ENCODE measurements at regions not wholly inside any gene's neighbourhood (a gene's known extent, or its start where the extent isn't known, plus 50 kb on each side); places are given as distances from the start of the nearest gene placed in this dataset.

DNA sequence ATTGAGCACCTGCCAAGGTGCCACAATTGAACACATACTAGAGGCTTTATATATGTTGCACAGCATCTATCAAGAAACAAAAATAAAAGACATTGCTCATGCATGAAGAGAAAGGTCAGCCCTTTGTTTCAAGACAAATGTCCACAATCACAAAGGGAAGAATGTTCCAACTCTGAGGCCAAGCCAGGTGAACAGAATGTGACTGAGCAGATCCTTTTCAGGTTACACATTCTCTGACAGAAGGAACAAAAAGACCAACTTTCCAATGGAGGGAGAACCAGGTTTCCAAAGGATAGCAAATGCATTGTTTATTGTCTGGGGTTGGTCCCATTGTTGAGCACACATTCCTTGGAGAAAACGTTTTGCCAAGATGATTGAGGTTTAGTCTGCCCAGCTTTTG is 50.2 kb upstream of the FAM174B start:
- TF ChIP-seq, protein P1, sequence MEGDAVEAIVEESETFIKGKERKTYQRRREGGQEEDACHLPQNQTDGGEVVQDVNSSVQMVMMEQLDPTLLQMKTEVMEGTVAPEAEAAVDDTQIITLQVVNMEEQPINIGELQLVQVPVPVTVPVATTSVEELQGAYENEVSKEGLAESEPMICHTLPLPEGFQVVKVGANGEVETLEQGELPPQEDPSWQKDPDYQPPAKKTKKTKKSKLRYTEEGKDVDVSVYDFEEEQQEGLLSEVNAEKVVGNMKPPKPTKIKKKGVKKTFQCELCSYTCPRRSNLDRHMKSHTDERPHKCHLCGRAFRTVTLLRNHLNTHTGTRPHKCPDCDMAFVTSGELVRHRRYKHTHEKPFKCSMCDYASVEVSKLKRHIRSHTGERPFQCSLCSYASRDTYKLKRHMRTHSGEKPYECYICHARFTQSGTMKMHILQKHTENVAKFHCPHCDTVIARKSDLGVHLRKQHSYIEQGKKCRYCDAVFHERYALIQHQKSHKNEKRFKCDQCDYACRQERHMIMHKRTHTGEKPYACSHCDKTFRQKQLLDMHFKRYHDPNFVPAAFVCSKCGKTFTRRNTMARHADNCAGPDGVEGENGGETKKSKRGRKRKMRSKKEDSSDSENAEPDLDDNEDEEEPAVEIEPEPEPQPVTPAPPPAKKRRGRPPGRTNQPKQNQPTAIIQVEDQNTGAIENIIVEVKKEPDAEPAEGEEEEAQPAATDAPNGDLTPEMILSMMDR (conservative IDR thresholded peaks at IDR 0.05; ENCODE audit: low read depth, low read length) = no peak
- no peak overlapping the region for H3K4me3 ChIP-seq (ENCODE audit: low read length)
- DNase-seq (ENCODE audit: low read depth) = no peak

DNA sequence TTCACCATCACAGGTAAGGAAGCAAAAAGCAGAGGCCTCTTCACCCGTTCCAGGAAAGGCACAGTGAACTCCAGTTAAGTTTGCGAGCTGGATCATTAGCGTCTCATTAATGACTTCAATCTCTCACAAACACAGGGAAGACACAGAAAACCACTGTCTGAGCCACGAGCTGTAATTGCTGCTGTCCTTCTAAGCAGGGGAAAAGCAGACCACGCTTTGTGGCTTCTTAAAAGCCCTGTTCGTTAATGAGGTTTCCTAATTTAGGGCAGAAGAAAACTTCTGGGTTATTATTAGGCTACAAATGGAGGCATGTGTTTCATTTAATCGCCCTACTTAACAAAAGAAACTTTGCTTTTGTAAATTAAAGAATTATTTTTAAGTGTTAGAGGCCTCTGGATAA is 50.6 kb upstream of the FAM174B start:
- no peak overlapping the region for H3K4me3 ChIP-seq (ENCODE audit: low read length)
- no peak for DNase-seq (ENCODE audit: low read depth)
- TF ChIP-seq, protein P1 (conservative IDR thresholded peaks at IDR 0.05; ENCODE audit: low read depth, low read length) = no peak

DNA sequence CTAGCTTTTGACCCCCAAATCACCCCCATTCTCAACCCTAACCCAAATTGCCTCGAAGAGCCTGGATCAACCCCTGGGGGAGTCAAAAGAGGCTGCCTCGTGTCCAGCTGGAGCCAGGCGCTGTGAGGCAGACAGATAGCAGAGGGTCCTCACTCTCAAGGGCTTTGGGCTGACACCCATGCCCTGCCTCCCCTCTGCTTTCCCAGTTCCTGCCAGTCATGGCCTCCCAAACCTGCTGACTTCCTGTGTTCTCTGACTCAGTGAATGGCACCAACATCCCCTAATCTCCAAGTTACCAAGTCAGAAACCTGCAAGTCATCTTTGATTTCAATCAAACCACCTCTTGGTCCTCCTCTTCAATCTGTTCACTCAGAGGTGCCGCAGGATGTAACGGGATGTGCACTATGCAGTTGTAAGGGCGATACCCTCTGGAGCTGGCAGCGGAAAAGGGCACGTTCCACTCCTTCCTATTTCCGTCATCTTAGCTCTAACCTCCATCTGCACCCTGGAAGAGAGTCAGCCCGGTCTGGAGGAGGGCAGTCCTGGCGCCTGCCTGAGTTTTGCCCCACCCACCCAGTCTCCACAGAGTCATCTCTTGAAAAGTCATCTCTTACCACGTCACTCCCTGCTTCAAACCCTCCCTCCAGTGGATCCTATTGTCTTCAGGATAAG is 52.4 kb upstream of the FAM174B start:
- no peak overlapping the region for H3K4me3 ChIP-seq (ENCODE audit: low read length)
- TF ChIP-seq, protein P1 (conservative IDR thresholded peaks at IDR 0.05; ENCODE audit: low read depth, low read length) = no peak
- no peak for DNase-seq (ENCODE audit: low read depth)

DNA sequence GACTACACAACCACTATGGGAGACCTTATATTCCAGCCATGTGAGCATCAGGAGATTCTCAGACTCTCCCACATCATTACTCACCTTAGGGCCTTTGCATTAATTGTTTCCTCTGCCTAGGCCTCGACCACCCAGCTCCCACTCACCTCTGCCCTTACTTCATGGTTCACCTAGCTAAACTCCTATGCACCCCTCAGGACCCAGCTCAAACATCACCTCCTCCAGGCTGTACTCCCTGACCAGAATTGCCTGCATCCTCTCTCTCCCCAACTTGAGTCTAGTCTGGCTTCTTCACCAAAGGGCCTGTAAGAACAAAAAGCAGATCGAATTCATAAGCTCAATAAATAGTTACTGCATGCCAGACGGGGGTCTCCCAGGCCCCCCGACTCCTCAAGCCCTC is 53.1 kb upstream of the FAM174B start:
- H3K4me3 ChIP-seq (ENCODE audit: low read length) = no peak overlapping the region
- no peak for DNase-seq (ENCODE audit: low read depth)
- TF ChIP-seq, protein P1 (conservative IDR thresholded peaks at IDR 0.05; ENCODE audit: low read depth, low read length) = no peak

DNA sequence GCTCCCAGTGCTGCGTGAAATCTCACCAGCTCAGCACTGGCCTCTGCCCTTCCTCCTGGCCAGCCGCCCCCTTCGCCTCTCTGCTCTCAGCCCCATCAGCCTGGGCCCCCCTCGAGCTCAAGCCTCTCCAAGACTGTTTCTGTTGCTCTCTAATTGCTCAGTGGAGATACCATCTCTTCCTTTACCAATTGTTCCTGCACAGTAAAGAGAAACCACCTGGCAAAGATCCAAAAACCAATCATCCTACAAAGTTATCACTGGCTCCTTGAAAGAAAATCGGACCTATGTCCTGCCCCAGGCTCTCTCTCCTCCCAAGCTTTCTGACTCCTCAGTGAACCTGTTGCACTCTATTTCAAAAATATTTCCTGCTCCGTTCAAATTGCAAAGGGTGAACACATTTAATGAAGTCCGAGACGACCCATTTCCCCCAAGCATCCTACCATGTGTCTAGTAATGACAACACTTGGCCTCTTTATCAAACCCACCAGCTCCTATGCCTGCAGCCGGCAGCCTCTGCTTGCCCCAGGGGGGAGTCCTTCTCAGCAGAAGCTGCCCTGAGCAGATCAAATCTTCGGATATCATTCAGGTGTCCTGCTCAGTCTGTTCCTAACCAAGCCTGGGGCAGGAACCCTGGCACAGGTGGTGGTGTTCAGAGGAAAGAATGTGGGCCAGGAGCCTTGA is 53.7 kb upstream of the FAM174B start:
- H3K4me3 ChIP-seq (ENCODE audit: low read length) = no peak overlapping the region

DNA sequence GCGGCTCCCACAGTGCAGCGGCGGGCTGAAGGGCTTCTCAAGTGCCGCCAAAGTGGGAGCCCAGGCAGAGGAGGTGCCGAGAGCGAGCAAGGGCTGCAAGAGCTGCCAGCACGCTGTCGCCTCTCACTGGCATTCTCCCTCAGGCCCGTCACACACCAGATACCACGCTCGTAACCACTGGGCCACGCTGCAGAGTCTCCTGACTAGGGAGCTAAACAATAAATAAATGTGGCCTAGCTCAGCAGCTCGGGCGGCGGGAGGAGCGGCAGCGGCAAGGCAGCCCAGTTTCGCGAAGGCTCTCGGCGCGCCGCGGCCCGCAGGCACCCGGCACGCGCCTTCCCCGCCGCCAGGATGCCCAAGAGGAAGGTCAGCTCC is 55.9 kb upstream of the FAM174B start:
- DNase-seq (ENCODE audit: low read depth) = no peak
- no peak overlapping the region for H3K4me3 ChIP-seq (ENCODE audit: low read length)
- TF ChIP-seq, protein P1 (conservative IDR thresholded peaks at IDR 0.05; ENCODE audit: low read depth, low read length) = no peak

More for the DNA sequence above, 53.7 kb upstream of the FAM174B start:
- no peak for DNase-seq (ENCODE audit: low read depth)
- TF ChIP-seq, protein P1 (conservative IDR thresholded peaks at IDR 0.05; ENCODE audit: low read depth, low read length) = no peak

DNA sequence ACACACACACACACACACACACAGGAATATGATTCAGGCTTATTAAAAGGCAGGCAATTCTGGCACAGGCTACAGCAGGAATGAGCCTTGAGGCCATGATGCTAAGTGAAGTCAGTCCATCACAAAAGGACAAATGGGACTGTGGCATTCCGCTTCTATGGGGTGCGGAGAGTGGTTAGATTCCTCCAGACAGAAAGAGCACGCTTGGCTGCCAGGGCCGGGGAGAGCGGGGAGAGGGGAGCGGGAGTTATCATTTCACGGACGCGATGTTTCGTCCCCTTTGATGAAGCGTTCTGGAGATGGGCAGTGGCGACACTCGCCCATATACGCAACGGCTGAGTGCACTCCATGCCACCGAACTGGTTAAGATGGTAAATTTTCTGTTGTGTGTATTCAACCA is 58.5 kb upstream of the FAM174B start:
- TF ChIP-seq, protein P1 (conservative IDR thresholded peaks at IDR 0.05; ENCODE audit: low read depth, low read length) = no peak
- peak; percentile 19 for DNase-seq (ENCODE audit: low read depth)
- peak overlapping the region; percentile 61 for H3K4me3 ChIP-seq (ENCODE audit: low read length)

Measured in retinal pigment epithelial cell (primary cell).